ENCODE measurements at regions not wholly inside any gene's neighbourhood (a gene's known extent, or its start where the extent isn't known, plus 50 kb on each side); places are given as distances from the start of the nearest gene placed in this dataset.

DNA sequence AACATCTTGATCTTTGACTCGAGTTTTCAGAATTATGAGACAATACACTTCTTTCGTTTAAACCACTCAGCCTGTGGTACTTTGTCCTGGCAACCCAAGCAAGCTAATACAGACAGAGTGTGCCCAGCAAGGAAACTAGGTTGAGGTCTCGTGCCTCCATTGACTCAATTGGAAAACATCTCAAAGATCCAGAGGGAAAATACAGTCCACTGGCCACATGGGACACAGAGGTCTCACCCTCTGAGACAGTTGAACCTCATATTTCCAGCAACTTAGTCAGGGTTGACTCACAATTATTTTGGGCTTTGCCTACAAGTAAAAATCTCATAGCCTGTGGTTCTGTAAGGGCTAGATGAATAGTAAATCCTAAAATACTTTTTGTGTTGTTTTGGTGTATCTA is 631.5 kb downstream of the MTRR start:
- TF ChIP-seq, protein P1, sequence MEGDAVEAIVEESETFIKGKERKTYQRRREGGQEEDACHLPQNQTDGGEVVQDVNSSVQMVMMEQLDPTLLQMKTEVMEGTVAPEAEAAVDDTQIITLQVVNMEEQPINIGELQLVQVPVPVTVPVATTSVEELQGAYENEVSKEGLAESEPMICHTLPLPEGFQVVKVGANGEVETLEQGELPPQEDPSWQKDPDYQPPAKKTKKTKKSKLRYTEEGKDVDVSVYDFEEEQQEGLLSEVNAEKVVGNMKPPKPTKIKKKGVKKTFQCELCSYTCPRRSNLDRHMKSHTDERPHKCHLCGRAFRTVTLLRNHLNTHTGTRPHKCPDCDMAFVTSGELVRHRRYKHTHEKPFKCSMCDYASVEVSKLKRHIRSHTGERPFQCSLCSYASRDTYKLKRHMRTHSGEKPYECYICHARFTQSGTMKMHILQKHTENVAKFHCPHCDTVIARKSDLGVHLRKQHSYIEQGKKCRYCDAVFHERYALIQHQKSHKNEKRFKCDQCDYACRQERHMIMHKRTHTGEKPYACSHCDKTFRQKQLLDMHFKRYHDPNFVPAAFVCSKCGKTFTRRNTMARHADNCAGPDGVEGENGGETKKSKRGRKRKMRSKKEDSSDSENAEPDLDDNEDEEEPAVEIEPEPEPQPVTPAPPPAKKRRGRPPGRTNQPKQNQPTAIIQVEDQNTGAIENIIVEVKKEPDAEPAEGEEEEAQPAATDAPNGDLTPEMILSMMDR (IDR thresholded peaks at IDR 0.05), result no peak
- DNase-seq (ENCODE audit: low spot score), result no peak
- Histone ChIP-seq H3K4me3 (no peak overlapping the region), H3K36me3 (no peaks in the 10 kb centered on the region), H3K27ac (no peak overlapping the region), H3K4me1 (no peaks in the 10 kb centered on the region), H3K9me3 (peaks cover 0 to 32% of the 10 kb centered on the region in 2 donors), H3K27me3 (no peaks in the 10 kb centered on the region)

DNA sequence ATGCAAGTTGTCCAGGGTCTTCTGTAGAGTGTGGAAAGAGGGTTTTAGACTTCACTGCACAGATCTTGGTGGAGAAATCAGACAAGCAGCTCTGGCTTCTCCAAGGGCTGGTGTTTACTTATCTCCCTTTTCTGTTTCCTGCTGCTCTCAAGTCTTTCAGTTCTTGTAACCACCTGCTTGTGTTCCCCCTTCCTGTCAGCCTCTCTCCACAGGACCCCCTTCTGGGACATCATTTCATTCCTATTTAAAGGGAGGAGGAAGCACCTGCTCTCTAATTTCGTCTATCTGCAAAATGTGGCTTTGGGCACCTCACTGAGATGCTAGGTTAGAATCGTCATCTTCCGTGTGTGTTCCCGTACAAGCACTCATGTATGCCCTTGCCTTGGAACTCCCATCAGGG is 636.2 kb downstream of the MTRR start:
- DNase-seq (ENCODE audit: low spot score), result no peak
- no peaks in the 10 kb centered on the region for H3K27me3 ChIP-seq
- H3K4me1 ChIP-seq, result no peaks in the 10 kb centered on the region
- no peaks in the 10 kb centered on the region for H3K9me3 ChIP-seq
- no peak overlapping the region for H3K4me3 ChIP-seq
- TF ChIP-seq, protein P1 (IDR thresholded peaks at IDR 0.05), result no peak
- no peaks in the 10 kb centered on the region for H3K36me3 ChIP-seq
- no peak overlapping the region for H3K27ac ChIP-seq

DNA sequence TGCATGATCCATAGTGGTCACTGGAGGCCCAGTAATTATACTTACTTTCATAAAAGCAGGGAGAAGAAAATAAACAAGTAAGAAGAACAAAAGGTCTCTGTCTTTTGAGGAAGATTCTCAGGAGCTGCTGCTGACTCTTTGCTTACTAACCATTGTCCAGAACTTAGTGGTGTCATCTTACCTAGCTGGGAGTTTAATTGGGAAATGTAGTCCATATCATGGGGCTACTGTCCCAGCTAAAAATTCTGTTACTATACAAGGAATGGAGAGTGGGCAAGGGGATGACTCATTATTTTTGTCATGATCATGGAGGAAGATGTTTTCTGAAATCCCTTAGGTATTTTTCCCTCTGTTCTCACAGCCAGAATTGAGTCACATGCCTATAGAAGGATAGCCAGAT is 639.3 kb downstream of the MTRR start:
- TF ChIP-seq, protein P1 (IDR thresholded peaks at IDR 0.05), result no peak
- Histone ChIP-seq H3K4me3 (no peak overlapping the region), H3K4me1 (no peaks in the 10 kb centered on the region), H3K27ac (no peak overlapping the region), H3K9me3 (no peaks in the 10 kb centered on the region), H3K36me3 (no peaks in the 10 kb centered on the region), H3K27me3 (no peaks in the 10 kb centered on the region)
- no peak for DNase-seq (ENCODE audit: low spot score)

DNA sequence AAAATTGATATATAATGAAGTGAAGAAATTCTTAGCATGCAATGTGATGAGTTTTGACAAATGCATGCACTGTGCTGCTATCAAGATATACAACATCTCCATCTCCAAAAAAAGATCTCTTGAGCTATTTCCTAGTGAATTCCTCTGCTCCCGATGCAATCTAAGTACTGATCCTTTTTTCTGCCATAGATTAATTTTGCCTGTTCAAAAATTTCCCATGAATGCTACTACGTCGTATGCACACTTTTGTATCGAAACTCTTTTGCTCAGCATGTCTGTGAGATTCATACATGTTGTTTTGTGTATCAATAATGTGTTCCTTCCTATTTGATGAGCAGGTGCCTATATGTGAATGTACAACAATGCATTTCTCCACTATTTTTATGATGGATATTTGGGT is 647.4 kb downstream of the MTRR start:
- H3K4me1 ChIP-seq, result no peaks in the 10 kb centered on the region
- TF ChIP-seq, protein P1 (IDR thresholded peaks at IDR 0.05), result no peak
- no peak overlapping the region for H3K27ac ChIP-seq
- no peaks in the 10 kb centered on the region for H3K36me3 ChIP-seq
- no peak overlapping the region for H3K4me3 ChIP-seq
- no peaks in the 10 kb centered on the region for H3K27me3 ChIP-seq
- DNase-seq (ENCODE audit: low spot score), result no peak
- H3K9me3 ChIP-seq, result no peaks in the 10 kb centered on the region

DNA sequence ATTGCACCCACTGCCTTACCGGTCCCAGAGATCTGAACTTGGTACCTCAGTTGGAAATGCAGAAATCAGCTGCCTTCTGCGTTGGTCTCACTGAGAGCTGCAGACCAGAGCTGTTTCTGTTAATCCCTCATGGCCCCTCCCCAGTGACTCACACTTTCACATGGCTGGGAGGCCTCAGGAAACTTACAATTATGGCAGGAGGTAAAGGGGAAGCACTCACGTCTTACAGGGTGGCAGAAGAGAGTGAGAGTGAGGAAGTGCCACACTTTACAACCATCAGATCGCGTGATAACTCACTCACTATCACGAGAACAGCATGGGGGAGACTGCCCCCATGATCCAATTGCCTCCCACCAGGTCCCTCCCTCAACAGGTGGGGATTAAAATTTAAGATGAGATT is 648.5 kb downstream of the MTRR start:
- Histone ChIP-seq H3K9me3 (no peaks in the 10 kb centered on the region), H3K4me1 (no peaks in the 10 kb centered on the region), H3K36me3 (no peaks in the 10 kb centered on the region), H3K4me3 (no peak overlapping the region), H3K27me3 (no peaks in the 10 kb centered on the region), H3K27ac (no peak overlapping the region)
- TF ChIP-seq, protein P1 (IDR thresholded peaks at IDR 0.05), result no peak
- no peak for DNase-seq (ENCODE audit: low spot score)

DNA sequence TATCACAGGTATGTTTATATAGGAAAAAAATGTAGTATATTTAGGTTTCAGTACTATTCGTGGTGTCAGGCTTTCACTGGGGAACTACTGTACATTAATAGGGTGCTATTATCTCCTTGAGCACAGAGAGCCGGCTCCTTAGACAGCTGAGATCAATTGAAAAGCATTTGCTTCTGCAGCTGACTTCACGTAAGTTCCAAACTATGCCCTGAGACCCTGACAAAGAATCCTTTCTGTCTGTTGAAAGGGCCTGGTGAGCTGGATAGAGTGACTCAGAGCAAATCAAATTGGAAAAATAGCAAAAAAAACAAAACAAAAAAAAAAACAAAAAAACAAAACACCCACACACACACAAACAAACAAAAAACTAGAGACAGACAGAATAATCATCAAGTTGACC is 652.0 kb downstream of the MTRR start:
- Histone ChIP-seq H3K9me3 (no peaks in the 10 kb centered on the region), H3K4me1 (no peaks in the 10 kb centered on the region), H3K27ac (no peak overlapping the region), H3K4me3 (no peak overlapping the region), H3K27me3 (no peaks in the 10 kb centered on the region), H3K36me3 (no peaks in the 10 kb centered on the region)
- no peak for DNase-seq (ENCODE audit: low spot score)
- TF ChIP-seq, protein P1 (IDR thresholded peaks at IDR 0.05), result no peak
